H1 (cell line): ENCODE measurements at regions not wholly inside any gene's neighbourhood (a gene's known extent, or its start where the extent isn't known, plus 50 kb on each side); places are given as distances from the start of the nearest gene placed in this dataset.

Experiments used
- GTF2F1 ChIP-seq: IDR thresholded peaks from 2 replicates; pipeline ENCODE4 v1.6.1; 2012; ENCODE audit warnings: low read depth, low read length, improper control_type of control experiment, borderline replicate concordance
- SP2 ChIP-seq: IDR thresholded peaks from 2 replicates; pipeline ENCODE4 v1.6.1; 2012; ENCODE audit warnings: mild to moderate bottlenecking, low read length, inconsistent platforms
- YY1 ChIP-seq: IDR thresholded peaks from 2 replicates; pipeline ENCODE4 v1.6.1; 2011; ENCODE audit warnings: low read depth, mild to moderate bottlenecking, low read length
- TF ChIP-seq, protein P1 (sequence below): fragments of 300-600 bp; sonication (generic); IDR thresholded peaks from 2 replicates; pipeline ENCODE4 v1.7.1; 2012; ENCODE audit warnings: low read length, moderate library complexity, mild to moderate bottlenecking, inconsistent platforms; ENCODE audit not compliant: insufficient replicate concordance

DNA sequence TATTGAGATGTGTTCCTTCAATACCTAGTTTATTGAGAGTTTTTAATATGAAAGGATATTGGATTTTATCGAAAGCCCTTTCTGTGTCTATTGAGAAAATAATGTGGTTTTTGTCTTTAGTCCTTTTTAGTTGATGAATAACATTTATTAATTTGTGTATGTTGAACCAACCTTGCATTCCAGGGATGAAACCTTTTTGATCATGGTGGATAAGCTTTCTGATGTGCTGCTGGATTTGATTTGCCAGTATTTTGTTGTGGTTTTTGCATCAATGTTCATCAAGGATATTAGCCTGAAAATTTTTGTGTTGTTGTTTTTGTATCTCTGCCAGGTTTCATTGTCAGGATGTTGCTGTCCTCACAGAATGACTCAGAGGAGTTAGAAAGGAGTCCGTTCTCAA, 1710.4 kb downstream of the SUCLG1 start (continued):
- TF ChIP-seq, protein P1, sequence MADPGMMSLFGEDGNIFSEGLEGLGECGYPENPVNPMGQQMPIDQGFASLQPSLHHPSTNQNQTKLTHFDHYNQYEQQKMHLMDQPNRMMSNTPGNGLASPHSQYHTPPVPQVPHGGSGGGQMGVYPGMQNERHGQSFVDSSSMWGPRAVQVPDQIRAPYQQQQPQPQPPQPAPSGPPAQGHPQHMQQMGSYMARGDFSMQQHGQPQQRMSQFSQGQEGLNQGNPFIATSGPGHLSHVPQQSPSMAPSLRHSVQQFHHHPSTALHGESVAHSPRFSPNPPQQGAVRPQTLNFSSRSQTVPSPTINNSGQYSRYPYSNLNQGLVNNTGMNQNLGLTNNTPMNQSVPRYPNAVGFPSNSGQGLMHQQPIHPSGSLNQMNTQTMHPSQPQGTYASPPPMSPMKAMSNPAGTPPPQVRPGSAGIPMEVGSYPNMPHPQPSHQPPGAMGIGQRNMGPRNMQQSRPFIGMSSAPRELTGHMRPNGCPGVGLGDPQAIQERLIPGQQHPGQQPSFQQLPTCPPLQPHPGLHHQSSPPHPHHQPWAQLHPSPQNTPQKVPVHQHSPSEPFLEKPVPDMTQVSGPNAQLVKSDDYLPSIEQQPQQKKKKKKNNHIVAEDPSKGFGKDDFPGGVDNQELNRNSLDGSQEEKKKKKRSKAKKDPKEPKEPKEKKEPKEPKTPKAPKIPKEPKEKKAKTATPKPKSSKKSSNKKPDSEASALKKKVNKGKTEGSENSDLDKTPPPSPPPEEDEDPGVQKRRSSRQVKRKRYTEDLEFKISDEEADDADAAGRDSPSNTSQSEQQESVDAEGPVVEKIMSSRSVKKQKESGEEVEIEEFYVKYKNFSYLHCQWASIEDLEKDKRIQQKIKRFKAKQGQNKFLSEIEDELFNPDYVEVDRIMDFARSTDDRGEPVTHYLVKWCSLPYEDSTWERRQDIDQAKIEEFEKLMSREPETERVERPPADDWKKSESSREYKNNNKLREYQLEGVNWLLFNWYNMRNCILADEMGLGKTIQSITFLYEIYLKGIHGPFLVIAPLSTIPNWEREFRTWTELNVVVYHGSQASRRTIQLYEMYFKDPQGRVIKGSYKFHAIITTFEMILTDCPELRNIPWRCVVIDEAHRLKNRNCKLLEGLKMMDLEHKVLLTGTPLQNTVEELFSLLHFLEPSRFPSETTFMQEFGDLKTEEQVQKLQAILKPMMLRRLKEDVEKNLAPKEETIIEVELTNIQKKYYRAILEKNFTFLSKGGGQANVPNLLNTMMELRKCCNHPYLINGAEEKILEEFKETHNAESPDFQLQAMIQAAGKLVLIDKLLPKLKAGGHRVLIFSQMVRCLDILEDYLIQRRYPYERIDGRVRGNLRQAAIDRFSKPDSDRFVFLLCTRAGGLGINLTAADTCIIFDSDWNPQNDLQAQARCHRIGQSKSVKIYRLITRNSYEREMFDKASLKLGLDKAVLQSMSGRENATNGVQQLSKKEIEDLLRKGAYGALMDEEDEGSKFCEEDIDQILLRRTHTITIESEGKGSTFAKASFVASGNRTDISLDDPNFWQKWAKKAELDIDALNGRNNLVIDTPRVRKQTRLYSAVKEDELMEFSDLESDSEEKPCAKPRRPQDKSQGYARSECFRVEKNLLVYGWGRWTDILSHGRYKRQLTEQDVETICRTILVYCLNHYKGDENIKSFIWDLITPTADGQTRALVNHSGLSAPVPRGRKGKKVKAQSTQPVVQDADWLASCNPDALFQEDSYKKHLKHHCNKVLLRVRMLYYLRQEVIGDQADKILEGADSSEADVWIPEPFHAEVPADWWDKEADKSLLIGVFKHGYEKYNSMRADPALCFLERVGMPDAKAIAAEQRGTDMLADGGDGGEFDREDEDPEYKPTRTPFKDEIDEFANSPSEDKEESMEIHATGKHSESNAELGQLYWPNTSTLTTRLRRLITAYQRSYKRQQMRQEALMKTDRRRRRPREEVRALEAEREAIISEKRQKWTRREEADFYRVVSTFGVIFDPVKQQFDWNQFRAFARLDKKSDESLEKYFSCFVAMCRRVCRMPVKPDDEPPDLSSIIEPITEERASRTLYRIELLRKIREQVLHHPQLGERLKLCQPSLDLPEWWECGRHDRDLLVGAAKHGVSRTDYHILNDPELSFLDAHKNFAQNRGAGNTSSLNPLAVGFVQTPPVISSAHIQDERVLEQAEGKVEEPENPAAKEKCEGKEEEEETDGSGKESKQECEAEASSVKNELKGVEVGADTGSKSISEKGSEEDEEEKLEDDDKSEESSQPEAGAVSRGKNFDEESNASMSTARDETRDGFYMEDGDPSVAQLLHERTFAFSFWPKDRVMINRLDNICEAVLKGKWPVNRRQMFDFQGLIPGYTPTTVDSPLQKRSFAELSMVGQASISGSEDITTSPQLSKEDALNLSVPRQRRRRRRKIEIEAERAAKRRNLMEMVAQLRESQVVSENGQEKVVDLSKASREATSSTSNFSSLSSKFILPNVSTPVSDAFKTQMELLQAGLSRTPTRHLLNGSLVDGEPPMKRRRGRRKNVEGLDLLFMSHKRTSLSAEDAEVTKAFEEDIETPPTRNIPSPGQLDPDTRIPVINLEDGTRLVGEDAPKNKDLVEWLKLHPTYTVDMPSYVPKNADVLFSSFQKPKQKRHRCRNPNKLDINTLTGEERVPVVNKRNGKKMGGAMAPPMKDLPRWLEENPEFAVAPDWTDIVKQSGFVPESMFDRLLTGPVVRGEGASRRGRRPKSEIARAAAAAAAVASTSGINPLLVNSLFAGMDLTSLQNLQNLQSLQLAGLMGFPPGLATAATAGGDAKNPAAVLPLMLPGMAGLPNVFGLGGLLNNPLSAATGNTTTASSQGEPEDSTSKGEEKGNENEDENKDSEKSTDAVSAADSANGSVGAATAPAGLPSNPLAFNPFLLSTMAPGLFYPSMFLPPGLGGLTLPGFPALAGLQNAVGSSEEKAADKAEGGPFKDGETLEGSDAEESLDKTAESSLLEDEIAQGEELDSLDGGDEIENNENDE = no peak
- TF ChIP-seq SP2 (no peak), GTF2F1 (no peak), YY1 (no peak)
